ENCODE measurements at regions not wholly inside any gene's neighbourhood (a gene's known extent, or its start where the extent isn't known, plus 50 kb on each side); places are given as distances from the start of the nearest gene placed in this dataset.
"Not testable (repeated sequence)": the region's sequence is repeated elsewhere in the genome, so short reads cannot be mapped to it uniquely, and the experiment has no call there.

DNA sequence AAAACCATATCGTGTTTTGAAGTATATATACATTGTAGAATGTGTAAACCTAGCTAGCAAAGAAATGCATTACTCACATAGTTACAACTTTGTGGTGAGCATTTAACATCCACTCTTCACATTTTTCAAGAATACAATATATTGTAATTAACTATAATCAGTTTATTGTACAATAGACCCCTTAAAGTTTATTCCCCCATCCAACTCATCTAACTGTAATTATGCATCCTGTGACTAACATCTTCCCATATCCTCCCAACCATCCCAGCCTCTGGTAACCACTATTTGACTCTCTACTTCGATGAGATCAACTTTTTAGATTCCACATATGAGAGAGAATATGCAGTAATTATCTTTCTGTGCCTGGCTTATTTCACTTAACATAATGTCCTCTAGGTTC is 526.4 kb downstream of the KIF20B start:
- TF ChIP-seq CTCF (IDR thresholded peaks at IDR 0.05; ENCODE audit: borderline replicate concordance, insufficient read depth, low read depth, low read length), result no peak
- no peak overlapping the region for H3K4me3 ChIP-seq (ENCODE audit: low read depth, low read length)

GRCh38 chr10:90229486-90229885 is 528.1 kb downstream of the KIF20B start:
- no peak overlapping the region for H3K4me3 ChIP-seq (ENCODE audit: low read depth, low read length)
- no peak for TF ChIP-seq CTCF (IDR thresholded peaks at IDR 0.05; ENCODE audit: borderline replicate concordance, insufficient read depth, low read depth, low read length)

DNA sequence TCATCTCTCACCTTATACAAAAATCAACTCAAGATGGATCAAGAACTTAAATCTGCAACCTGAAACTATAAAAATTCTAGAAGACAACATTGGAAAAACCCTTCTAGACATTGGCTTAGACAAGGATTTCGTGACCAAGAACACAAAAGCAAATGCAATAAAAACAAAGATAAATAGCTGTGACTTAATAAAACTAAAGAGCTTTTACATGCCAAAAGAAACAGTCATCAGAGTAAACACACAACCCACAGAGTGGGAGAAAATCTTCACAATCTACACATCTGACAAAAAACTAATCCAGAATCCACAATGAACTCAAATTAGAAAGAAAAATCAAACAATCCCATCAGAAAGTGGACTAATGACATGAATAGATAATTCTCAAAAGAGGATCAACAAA is 532.4 kb downstream of the KIF20B start:
- H3K4me3 ChIP-seq (ENCODE audit: low read depth, low read length), result not testable (repeated sequence)

- TF ChIP-seq CTCF (IDR thresholded peaks at IDR 0.05; ENCODE audit: borderline replicate concordance, insufficient read depth, low read depth, low read length), result no peak
- no peak overlapping the region for H3K4me3 ChIP-seq (ENCODE audit: low read depth, low read length)
These were observed 544.2 kb downstream of the KIF20B start for GRCh38 chr10:90245623-90246022.

GRCh38 chr10:90250784-90251183 is 549.4 kb downstream of the KIF20B start:
- not testable (repeated sequence) for H3K4me3 ChIP-seq (ENCODE audit: low read depth, low read length)

GRCh38 chr10:90269699-90270098 is 568.3 kb downstream of the KIF20B start:
- H3K4me3 ChIP-seq (ENCODE audit: low read depth, low read length), result no peak overlapping the region
- no peak for TF ChIP-seq CTCF (IDR thresholded peaks at IDR 0.05; ENCODE audit: borderline replicate concordance, insufficient read depth, low read depth, low read length)

DNA sequence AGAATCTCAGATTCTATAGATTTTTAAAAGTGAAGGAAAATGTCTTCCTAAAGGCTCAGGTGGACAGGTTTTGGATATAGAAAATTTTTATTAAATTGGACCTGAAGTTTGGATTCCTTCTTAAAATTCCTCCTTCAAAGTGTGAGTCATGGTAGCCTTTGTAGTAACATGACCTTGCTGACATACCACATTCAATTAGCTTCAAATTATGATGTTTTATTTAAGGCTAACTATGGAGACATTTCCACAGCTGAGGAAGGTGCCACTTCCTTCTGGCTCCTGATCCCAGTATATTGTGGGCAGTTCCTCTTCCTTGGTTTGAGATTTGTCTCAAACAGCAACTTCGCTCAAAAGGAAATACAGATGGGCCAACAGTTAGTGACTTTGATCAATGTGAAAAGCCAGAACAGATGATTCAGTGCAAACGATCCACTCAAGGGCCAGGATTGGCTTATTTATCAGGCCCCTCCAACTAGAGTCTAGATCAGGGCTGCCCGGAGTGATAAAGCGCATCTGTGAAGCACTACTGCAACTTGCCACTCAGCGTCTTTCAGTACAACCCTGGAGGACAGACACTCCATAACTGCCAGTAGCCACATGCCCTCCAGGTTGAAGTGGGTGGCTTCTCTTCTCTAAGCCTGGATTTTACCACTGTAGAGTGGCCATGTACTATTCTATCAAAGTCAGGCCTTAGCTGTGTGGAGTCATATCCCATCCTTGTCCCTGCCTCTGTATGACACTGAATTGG is 573.5 kb downstream of the KIF20B start:
- no peak overlapping the region for H3K4me3 ChIP-seq (ENCODE audit: low read depth, low read length)
- TF ChIP-seq CTCF (IDR thresholded peaks at IDR 0.05; ENCODE audit: borderline replicate concordance, insufficient read depth, low read depth, low read length), result no peak

DNA sequence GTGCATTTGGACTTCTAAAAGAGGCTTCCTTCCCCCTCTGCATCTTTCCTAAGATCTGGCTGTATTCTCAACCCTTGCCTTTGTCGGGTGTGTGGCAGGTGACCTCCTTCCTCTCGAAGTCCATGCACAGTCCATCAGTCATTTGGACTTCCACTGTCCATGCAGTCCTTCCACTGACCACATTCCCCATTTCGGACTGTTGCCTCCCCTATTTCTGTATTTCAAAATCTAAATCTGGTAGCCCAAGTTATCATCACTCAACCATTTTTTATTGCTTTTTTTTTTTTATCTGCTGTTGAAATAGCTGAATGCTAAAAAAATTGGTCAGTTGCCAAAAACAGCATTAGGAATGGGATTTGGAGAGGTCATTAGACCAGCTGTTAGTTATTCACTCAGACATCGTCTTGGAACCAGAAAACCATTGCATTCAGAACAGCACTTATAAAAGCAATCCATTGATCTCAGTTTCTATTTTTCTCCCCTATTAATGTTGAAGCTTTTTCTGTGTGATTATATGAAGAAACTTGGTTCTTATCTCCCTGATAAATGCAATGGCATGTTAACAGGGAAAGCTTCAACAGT is 575.6 kb downstream of the KIF20B start:
- TF ChIP-seq CTCF (IDR thresholded peaks at IDR 0.05; ENCODE audit: borderline replicate concordance, insufficient read depth, low read depth, low read length), result no peak
- no peak overlapping the region for H3K4me3 ChIP-seq (ENCODE audit: low read depth, low read length)
